Mucosa of descending colon (tissue), 3 donors: ENCODE measurements at regions not wholly inside any gene's neighbourhood (a gene's known extent, or its start where the extent isn't known, plus 50 kb on each side); places are given as distances from the start of the nearest gene placed in this dataset.
"Not testable (repeated sequence)": the region's sequence is repeated elsewhere in the genome, so short reads cannot be mapped to it uniquely, and the experiment has no call there.

Source experiments
- ATAC-seq: fragments of 200-7000 bp; cut with Tn5 transposase; one replicate; pipeline ENCODE4 v1.9.1; 2020; ENCODE audit warnings: mild to moderate bottlenecking, moderate library complexity
- DNase-seq, 3 donors: peaks; one replicate each; pipeline ENCODE4 v3.0.0-alpha.2; 2020
- H3K36me3 ChIP-seq: fragments of 200-600 bp; one replicate; pipeline ENCODE4 v1.8.0; 2021; ENCODE audit warnings: low read depth, mild to moderate bottlenecking
- H3K4me1 ChIP-seq: fragments of 200-600 bp; one replicate; pipeline ENCODE4 v1.8.0; 2021; ENCODE audit warnings: low read depth, mild to moderate bottlenecking
- H3K4me3 ChIP-seq: fragments of 200-600 bp; one replicate; pipeline ENCODE4 v1.8.0; 2021; ENCODE audit warnings: mild to moderate bottlenecking
- H3K9me3 ChIP-seq: fragments of 200-600 bp; one replicate; pipeline ENCODE4 v1.8.0; 2021; ENCODE audit warnings: mild to moderate bottlenecking
- CTCF ChIP-seq: fragments of 200-600 bp; IDR thresholded peaks from one replicate; pipeline ENCODE4 v1.8.0; 2022; ENCODE audit warnings: antibody characterized with exemption, mild to moderate bottlenecking
- intact Hi-C, 2 donors: fragments of 100-400 bp; cut with DNase I in 1 of 2; cut with micrococcal nuclease in 1 of 2; formaldehyde crosslinking; loops; one replicate each; pipeline versions ENCODE4 v1.11.0 to v1.11.1; 2022; cut with DNase I, micrococcal nuclease
- donor health status: DM: no; HTN: no; CAD: no; lungs with moderate emphysema.
- donor health status: DM: no; HTN: no; CAD: no.
- donor health status: DM: no; HTN: yes; CAD: no.

- TF ChIP-seq CTCF: no peak
- ATAC-seq: no peak
- Histone ChIP-seq H3K36me3 (no peaks in the 10 kb centered on the region), H3K4me1 (no peaks in the 10 kb centered on the region), H3K9me3 (no peaks in the 10 kb centered on the region), H3K4me3 (no peak overlapping the region)
- intact Hi-C loops: no loop called here
- no peak for DNase-seq
Measured at GRCh38 chrX:20681683-20682082, 415.0 kb upstream of the RPS6KA3 start.

GRCh38 chrX:20680998-20681397, 414.3 kb upstream of the RPS6KA3 start:
- no peaks in the 10 kb centered on the region for H3K36me3 ChIP-seq
- intact Hi-C loops: no loop called here
- DNase-seq: no peak
- H3K4me1 ChIP-seq: no peaks in the 10 kb centered on the region
- no peak for ATAC-seq
- no peak overlapping the region for H3K4me3 ChIP-seq
- no peak for TF ChIP-seq CTCF
- no peaks in the 10 kb centered on the region for H3K9me3 ChIP-seq

GRCh38 chrX:20672476-20672875, 405.8 kb upstream of the RPS6KA3 start:
- no peaks in the 10 kb centered on the region for H3K36me3 ChIP-seq
- no peak overlapping the region for H3K4me3 ChIP-seq
- DNase-seq: no peak
- intact Hi-C loops: no loop called here
- no peaks in the 10 kb centered on the region for H3K4me1 ChIP-seq
- H3K9me3 ChIP-seq: no peaks in the 10 kb centered on the region
- no peak for ATAC-seq
- no peak for TF ChIP-seq CTCF

GRCh38 chrX:20671746-20672145, 405.0 kb upstream of the RPS6KA3 start:
- ATAC-seq, H3K4me1 ChIP-seq, intact Hi-C loops, H3K36me3 ChIP-seq, H3K9me3 ChIP-seq, DNase-seq, H3K4me3 ChIP-seq: not testable (repeated sequence)

- intact Hi-C loops: no loop called here
- ATAC-seq: no peak
- H3K4me1 ChIP-seq: no peaks in the 10 kb centered on the region
- no peak for TF ChIP-seq CTCF
- no peak overlapping the region for H3K4me3 ChIP-seq
- H3K36me3 ChIP-seq: no peaks in the 10 kb centered on the region
- H3K9me3 ChIP-seq: no peaks in the 10 kb centered on the region
- no peak for DNase-seq
Measured at GRCh38 chrX:20670611-20671010, 403.9 kb upstream of the RPS6KA3 start.

GRCh38 chrX:20668550-20668949, 401.8 kb upstream of the RPS6KA3 start:
- H3K36me3 ChIP-seq: no peaks in the 10 kb centered on the region
- H3K9me3 ChIP-seq: no peaks in the 10 kb centered on the region
- ATAC-seq: no peak
- intact Hi-C loops: no loop called here
- no peak overlapping the region for H3K4me3 ChIP-seq
- H3K4me1 ChIP-seq: no peaks in the 10 kb centered on the region
- DNase-seq: no peak
- TF ChIP-seq CTCF: no peak
